ENCODE measurements at regions not wholly inside any gene's neighbourhood (a gene's known extent, or its start where the extent isn't known, plus 50 kb on each side); places are given as distances from the start of the nearest gene placed in this dataset.

- Histone ChIP-seq H3K36me3 (ENCODE audit: control insufficient read depth, insufficient read depth, low read length) (no peaks in the 10 kb centered on the region), H3K4me1 (ENCODE audit: control insufficient read depth, insufficient read depth, low read length) (no peaks in the 10 kb centered on the region), H3K9me3 (ENCODE audit: control insufficient read depth, low read length) (no peaks in the 10 kb centered on the region), H3K4me3 (ENCODE audit: low read length) (no peak overlapping the region), H3K9ac (ENCODE audit: extremely low read depth, low read length, poor library complexity, severe bottlenecking) (no peak overlapping the region), H3K27ac (ENCODE audit: low read depth, low read length) (no peak overlapping the region), H3K27me3 (ENCODE audit: control insufficient read depth, insufficient read depth, low read length, poor library complexity, severe bottlenecking) (no peaks in the 10 kb centered on the region)
- Mint-ChIP-seq H3K9me3 (no peaks in the 10 kb centered on the region), H3K27ac (no peak overlapping the region), H3K36me3 (ENCODE audit: low read depth) (no peaks in the 10 kb centered on the region), H3K27me3 (ENCODE audit: insufficient read depth) (no peaks in the 10 kb centered on the region), H3K4me3 (no peak overlapping the region), H3K4me1 (no peaks in the 10 kb centered on the region)
- WGBS, 2 experiments (ENCODE audit: insufficient coverage in 1 of 2, insufficient read length in 1 of 2) = no CpG with 5 or more reads among the region's 1 CpG
- no peak for DNase-seq
- TF ChIP-seq CTCF (conservative IDR thresholded peaks at IDR 0.05) = no peak
These were observed 583.6 kb downstream of the FBXO15 start for GRCh38 chr18:73563901-73564472.

GRCh38 chr18:73563345-73563744 lies 584.3 kb downstream of the FBXO15 start:
- H3K27ac ChIP-seq (ENCODE audit: low read depth, low read length) = no peak overlapping the region
- no peaks in the 10 kb centered on the region for H3K9me3 Mint-ChIP-seq
- H3K36me3 ChIP-seq (ENCODE audit: control insufficient read depth, insufficient read depth, low read length) = no peaks in the 10 kb centered on the region
- 87% methylated on average over 4 of the region's 4 CpGs; no CpG with 5 or more reads in 1 of the 2 experiments for WGBS, 2 experiments (ENCODE audit: insufficient coverage in 1 of 2, insufficient read length in 1 of 2)
- no peak overlapping the region for H3K4me3 ChIP-seq (ENCODE audit: low read length)
- no peaks in the 10 kb centered on the region for H3K9me3 ChIP-seq (ENCODE audit: control insufficient read depth, low read length)
- DNase-seq = no peak
- H3K4me3 Mint-ChIP-seq = no peak overlapping the region
- no peaks in the 10 kb centered on the region for H3K4me1 ChIP-seq (ENCODE audit: control insufficient read depth, insufficient read depth, low read length)
- TF ChIP-seq CTCF (conservative IDR thresholded peaks at IDR 0.05) = no peak
- H3K27me3 ChIP-seq (ENCODE audit: control insufficient read depth, insufficient read depth, low read length, poor library complexity, severe bottlenecking) = no peaks in the 10 kb centered on the region
- H3K9ac ChIP-seq (ENCODE audit: extremely low read depth, low read length, poor library complexity, severe bottlenecking) = no peak overlapping the region
- H3K36me3 Mint-ChIP-seq (ENCODE audit: low read depth) = no peaks in the 10 kb centered on the region
- H3K27me3 Mint-ChIP-seq (ENCODE audit: insufficient read depth) = no peaks in the 10 kb centered on the region
- H3K27ac Mint-ChIP-seq = no peak overlapping the region
- H3K4me1 Mint-ChIP-seq = no peaks in the 10 kb centered on the region

- H3K4me3 Mint-ChIP-seq = no peak overlapping the region
- peaks cover 8% of the 10 kb centered on the region for H3K4me1 ChIP-seq (ENCODE audit: control insufficient read depth, insufficient read depth, low read length)
- H3K27ac ChIP-seq (ENCODE audit: low read depth, low read length) = no peak overlapping the region
- H3K4me3 ChIP-seq (ENCODE audit: low read length) = no peak overlapping the region
- peaks cover 4% of the 10 kb centered on the region for H3K4me1 Mint-ChIP-seq
- no peak overlapping the region for H3K27ac Mint-ChIP-seq
- no peaks in the 10 kb centered on the region for H3K9me3 ChIP-seq (ENCODE audit: control insufficient read depth, low read length)
- no peak for DNase-seq
- no peaks in the 10 kb centered on the region for H3K36me3 Mint-ChIP-seq (ENCODE audit: low read depth)
- H3K9me3 Mint-ChIP-seq = no peaks in the 10 kb centered on the region
- WGBS, 2 experiments (ENCODE audit: insufficient coverage in 1 of 2, insufficient read length in 1 of 2) = 91 to 94% methylated on average over 4 of the region's 4 CpGs
- H3K9ac ChIP-seq (ENCODE audit: extremely low read depth, low read length, poor library complexity, severe bottlenecking) = no peak overlapping the region
- H3K27me3 Mint-ChIP-seq (ENCODE audit: insufficient read depth) = no peaks in the 10 kb centered on the region
- no peaks in the 10 kb centered on the region for H3K36me3 ChIP-seq (ENCODE audit: control insufficient read depth, insufficient read depth, low read length)
- no peaks in the 10 kb centered on the region for H3K27me3 ChIP-seq (ENCODE audit: control insufficient read depth, insufficient read depth, low read length, poor library complexity, severe bottlenecking)
- TF ChIP-seq CTCF (conservative IDR thresholded peaks at IDR 0.05) = no peak
These were observed 590.7 kb downstream of the FBXO15 start for GRCh38 chr18:73556904-73557303.
